Glomerular visceral epithelial cell (primary cell): ENCODE measurements at regions not wholly inside any gene's neighbourhood (a gene's known extent, or its start where the extent isn't known, plus 50 kb on each side); places are given as distances from the start of the nearest gene placed in this dataset.
"Not testable (repeated sequence)": the region's sequence is repeated elsewhere in the genome, so short reads cannot be mapped to it uniquely, and the experiment has no call there.

Experiments used
- DNase-seq: peaks from one replicate; pipeline ENCODE4 v3.0.0-alpha.2; 2016; ENCODE audit errors: extremely low spot score

GRCh38 chr3:69485489-69485888 lies 99.6 kb upstream of the FRMD4B start:
- no peak for DNase-seq

GRCh38 chr3:69484507-69485393 lies 98.9 kb upstream of the FRMD4B start:
- DNase-seq: no peak

- no peak for DNase-seq
These were observed 97.6 kb upstream of the FRMD4B start for GRCh38 chr3:69483449-69483848.

GRCh38 chr3:69480986-69481385 lies 95.1 kb upstream of the FRMD4B start:
- not testable (repeated sequence) for DNase-seq

GRCh38 chr3:69474186-69474585 lies 88.3 kb upstream of the FRMD4B start:
- no peak for DNase-seq

GRCh38 chr3:69472093-69472492 lies 86.2 kb upstream of the FRMD4B start:
- no peak for DNase-seq

- no peak for DNase-seq
These were observed 77.6 kb upstream of the FRMD4B start for GRCh38 chr3:69463531-69463930.

GRCh38 chr3:69462826-69463100 lies 76.9 kb upstream of the FRMD4B start:
- DNase-seq: no peak

- DNase-seq: no peak
These were observed 76.3 kb upstream of the FRMD4B start for GRCh38 chr3:69462022-69462825.

- DNase-seq: no peak
These were observed 74.1 kb upstream of the FRMD4B start for GRCh38 chr3:69460034-69460433.

- no peak for DNase-seq
These were observed 73.0 kb upstream of the FRMD4B start for GRCh38 chr3:69458803-69459365.

GRCh38 chr3:69456631-69457030 lies 70.7 kb upstream of the FRMD4B start:
- no peak for DNase-seq

GRCh38 chr3:69454204-69454787 lies 68.4 kb upstream of the FRMD4B start:
- DNase-seq: no peak

GRCh38 chr3:69452295-69452694 lies 66.4 kb upstream of the FRMD4B start:
- DNase-seq: no peak

- DNase-seq: no peak
These were observed 65.7 kb upstream of the FRMD4B start for GRCh38 chr3:69451594-69451993.

- DNase-seq: no peak
These were observed 63.0 kb upstream of the FRMD4B start for GRCh38 chr3:69448877-69449276.

GRCh38 chr3:69446402-69447072 lies 60.6 kb upstream of the FRMD4B start:
- DNase-seq: no peak

- no peak for DNase-seq
These were observed 59.6 kb upstream of the FRMD4B start for GRCh38 chr3:69445498-69445897.

- no peak for DNase-seq
These were observed 59.1 kb upstream of the FRMD4B start for GRCh38 chr3:69445024-69445423.

GRCh38 chr3:69443457-69443920 lies 57.6 kb upstream of the FRMD4B start:
- no peak for DNase-seq

- DNase-seq: no peak
These were observed 57.0 kb upstream of the FRMD4B start for GRCh38 chr3:69442771-69443311.
